Spleen (tissue), 11 donors: ENCODE measurements at regions not wholly inside any gene's neighbourhood (a gene's known extent, or its start where the extent isn't known, plus 50 kb on each side); places are given as distances from the start of the nearest gene placed in this dataset.
"Not testable (repeated sequence)": the region's sequence is repeated elsewhere in the genome, so short reads cannot be mapped to it uniquely, and the experiment has no call there.

Source experiments
- DNase-seq: peaks from one replicate; pipeline ENCODE4 v3.0.0-alpha.2; 2020
- H3K27ac ChIP-seq, 8 donors: fragments of 200-600 bp; sonication (generic) in 7 of 8; 1 replicate in 4 of 8; 2 replicates in 4 of 8; pipeline versions ENCODE4 v1.5.0 to v1.8.0; 2016 to 2021; ENCODE audit warnings: inconsistent platforms in 4 of 8, mild to moderate bottlenecking in 4 of 8, moderate library complexity in 1 of 8
- H3K27me3 ChIP-seq, 7 donors: fragments of 200-600 bp; sonication (generic) in 6 of 7; replicated peaks in 1 of 7; 1 replicate in 4 of 7; 2 replicates in 3 of 7; pipeline versions ENCODE4 v1.5.0 to v1.8.0; 2016 to 2021; ENCODE audit warnings: inconsistent platforms in 3 of 7, mild to moderate bottlenecking in 1 of 7
- H3K36me3 ChIP-seq, 6 donors: fragments of 200-600 bp; sonication (generic) in 5 of 6; 1 replicate in 4 of 6; 2 replicates in 2 of 6; pipeline versions ENCODE4 v1.5.0 to v1.8.0; 2016 to 2021; ENCODE audit warnings: inconsistent platforms in 2 of 6
- H3K4me1 ChIP-seq, 6 donors: fragments of 200-600 bp; sonication (generic) in 5 of 6; 1 replicate in 3 of 6; 2 replicates in 3 of 6; pipeline versions ENCODE4 v1.5.0 to v1.8.0; 2016 to 2021; ENCODE audit warnings: inconsistent platforms in 3 of 6
- H3K4me3 ChIP-seq, 8 donors: fragments of 200-600 bp; sonication (generic) in 7 of 8; 1 replicate in 4 of 8; 2 replicates in 4 of 8; pipeline versions ENCODE4 v1.5.0 to v1.8.0; 2016 to 2021; ENCODE audit warnings: inconsistent platforms in 4 of 8, mild to moderate bottlenecking in 4 of 8, moderate library complexity in 2 of 8
- H3K9me3 ChIP-seq, 8 donors: fragments of 200-600 bp; sonication (generic) in 7 of 8; 1 replicate in 4 of 8; 2 replicates in 4 of 8; pipeline versions ENCODE4 v1.5.0 to v1.8.0; 2016 to 2021; ENCODE audit warnings: inconsistent platforms in 4 of 8
- POLR2A ChIP-seq, 3 donors: fragments of 450-650 bp; IDR thresholded peaks; one replicate each; pipeline ENCODE4 v1.5.1; 2017; ENCODE audit warnings: antibody characterized with exemption in 3 of 3, mild to moderate bottlenecking in 1 of 3
- POLR2AphosphoS5 ChIP-seq, 3 donors: sonication (generic); formaldehyde crosslinking; IDR thresholded peaks; one replicate each; pipeline ENCODE4 v1.5.1; 2017; ENCODE audit warnings: antibody characterized with exemption in 3 of 3
- WGBS, 5 donors: extraction: QIAGEN DNeasy Blood & Tissue Kit in 3 of 5; methylation state at CpG; one replicate each; pipeline versions ENCODE4 v1.1.5 to v1.1.7; 2013 to 2018; 5-methylcytosine and 5-hydroxymethylcytosine counted together
- intact Hi-C: fragments of 100-400 bp; cut with DNase I; formaldehyde crosslinking; loops from one replicate; pipeline ENCODE4 v1.15.0; 2023; ENCODE audit warnings: low total_unique reads
- TF ChIP-seq, protein P1 (sequence below), 11 experiments: fragments of 200-600 bp in 7 of 11; fragments of 450-650 bp in 4 of 11; sonication (generic) in 4 of 11; IDR thresholded peaks in 8 of 11; conservative IDR thresholded peaks in 3 of 11; 1 replicate in 7 of 11; 2 replicates in 4 of 11; pipeline versions ENCODE4 v1.4.0 to v1.8.0; 2016 to 2021; ENCODE audit warnings: antibody characterized with exemption in 11 of 11, inconsistent platforms in 4 of 11, mild to moderate bottlenecking in 1 of 11
- donor health status: healthy with polysubstance abuse.
- donor health status: DM: no; HTN: no; CAD: no; lungs with moderate emphysema.
- donor health status: DM: no; HTN: no; CAD: no.
- donor health status: Bipolar disorder and iron deficiency.
- donor health status: healthy.
- donor health status: DM: no; HTN: no; CAD: no.
- donor health status: DM: yes; HTN: yes; CAD: no.

DNA sequence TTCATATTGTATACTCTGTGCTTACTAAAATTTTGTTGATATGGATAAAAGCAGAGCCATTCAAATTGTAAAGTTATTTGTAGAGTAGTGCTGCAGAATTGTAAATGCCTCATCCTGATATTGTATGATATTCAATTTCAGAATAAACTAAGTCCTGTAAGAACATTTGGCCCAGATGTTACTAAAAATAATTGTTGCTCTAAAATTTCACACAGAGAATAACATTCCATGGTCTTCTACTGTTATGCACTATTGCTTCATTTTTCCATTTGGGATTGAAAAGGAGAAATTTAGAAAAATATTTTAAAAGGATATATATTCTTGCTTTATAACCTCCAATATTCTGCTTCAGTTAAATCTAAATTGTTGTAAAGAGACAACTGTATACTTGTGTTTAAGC, 195.6 kb downstream of the LARP7 start:
- H3K9me3 ChIP-seq: peaks cover 0 to 29% (median 10%) of the 10 kb centered on the region in 8 donors
- H3K36me3 ChIP-seq: no peaks in the 10 kb centered on the region
- H3K27ac ChIP-seq: no peak overlapping the region
- no peak for DNase-seq
- peaks cover 0 to 6% (median 0%) of the 10 kb centered on the region in 7 donors for H3K27me3 ChIP-seq
- no peaks in the 10 kb centered on the region for H3K4me1 ChIP-seq
- intact Hi-C loops: no loop called here
- TF ChIP-seq POLR2A (IDR thresholded peaks at IDR 0.05): no peak
- TF ChIP-seq, protein P1, sequence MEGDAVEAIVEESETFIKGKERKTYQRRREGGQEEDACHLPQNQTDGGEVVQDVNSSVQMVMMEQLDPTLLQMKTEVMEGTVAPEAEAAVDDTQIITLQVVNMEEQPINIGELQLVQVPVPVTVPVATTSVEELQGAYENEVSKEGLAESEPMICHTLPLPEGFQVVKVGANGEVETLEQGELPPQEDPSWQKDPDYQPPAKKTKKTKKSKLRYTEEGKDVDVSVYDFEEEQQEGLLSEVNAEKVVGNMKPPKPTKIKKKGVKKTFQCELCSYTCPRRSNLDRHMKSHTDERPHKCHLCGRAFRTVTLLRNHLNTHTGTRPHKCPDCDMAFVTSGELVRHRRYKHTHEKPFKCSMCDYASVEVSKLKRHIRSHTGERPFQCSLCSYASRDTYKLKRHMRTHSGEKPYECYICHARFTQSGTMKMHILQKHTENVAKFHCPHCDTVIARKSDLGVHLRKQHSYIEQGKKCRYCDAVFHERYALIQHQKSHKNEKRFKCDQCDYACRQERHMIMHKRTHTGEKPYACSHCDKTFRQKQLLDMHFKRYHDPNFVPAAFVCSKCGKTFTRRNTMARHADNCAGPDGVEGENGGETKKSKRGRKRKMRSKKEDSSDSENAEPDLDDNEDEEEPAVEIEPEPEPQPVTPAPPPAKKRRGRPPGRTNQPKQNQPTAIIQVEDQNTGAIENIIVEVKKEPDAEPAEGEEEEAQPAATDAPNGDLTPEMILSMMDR (IDR thresholded peaks at IDR 0.05 in 8 of 11, conservative IDR thresholded peaks at IDR 0.05 in 3 of 11): no peak
- no peak for TF ChIP-seq POLR2AphosphoS5 (IDR thresholded peaks at IDR 0.05)
- H3K4me3 ChIP-seq: no peak overlapping the region

DNA sequence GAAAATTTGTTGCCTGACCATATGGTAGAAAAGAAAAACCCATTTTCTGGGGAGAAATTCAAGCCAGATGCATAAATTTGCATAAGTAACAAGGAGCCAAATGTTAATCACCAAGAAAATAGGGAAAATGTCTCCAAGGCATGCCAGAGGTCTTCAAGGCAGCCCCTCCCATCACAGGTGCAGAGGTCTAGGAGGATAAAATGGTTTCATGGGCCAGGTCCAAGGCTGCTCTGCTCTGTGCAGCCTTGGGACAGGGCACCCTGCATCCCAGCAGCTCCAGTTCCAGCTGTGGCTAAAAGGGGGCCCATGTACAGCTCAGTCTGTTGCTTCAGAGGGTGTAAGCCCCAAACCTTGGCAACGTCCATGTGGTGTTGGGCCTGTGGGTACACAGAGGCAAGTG, 200.0 kb downstream of the LARP7 start:
- TF ChIP-seq, protein P1 (IDR thresholded peaks at IDR 0.05 in 8 of 11, conservative IDR thresholded peaks at IDR 0.05 in 3 of 11): no peak
- no peak for TF ChIP-seq POLR2AphosphoS5 (IDR thresholded peaks at IDR 0.05)
- no peak for TF ChIP-seq POLR2A (IDR thresholded peaks at IDR 0.05)
- intact Hi-C loops: no loop called here
- WGBS, 5 donors: 32 to 96% (median 61%) methylated on average over 1 of the region's 1 CpG; no CpG with 5 or more reads in 1 of the 5 donors
- H3K4me1 ChIP-seq: no peaks in the 10 kb centered on the region
- peaks cover 0 to 6% (median 0%) of the 10 kb centered on the region in 7 donors for H3K27me3 ChIP-seq
- no peaks in the 10 kb centered on the region for H3K36me3 ChIP-seq
- H3K27ac ChIP-seq: no peak overlapping the region
- no peak overlapping the region for H3K4me3 ChIP-seq
- H3K9me3 ChIP-seq: peaks cover 0 to 17% (median 4%) of the 10 kb centered on the region in 8 donors
- no peak for DNase-seq

DNA sequence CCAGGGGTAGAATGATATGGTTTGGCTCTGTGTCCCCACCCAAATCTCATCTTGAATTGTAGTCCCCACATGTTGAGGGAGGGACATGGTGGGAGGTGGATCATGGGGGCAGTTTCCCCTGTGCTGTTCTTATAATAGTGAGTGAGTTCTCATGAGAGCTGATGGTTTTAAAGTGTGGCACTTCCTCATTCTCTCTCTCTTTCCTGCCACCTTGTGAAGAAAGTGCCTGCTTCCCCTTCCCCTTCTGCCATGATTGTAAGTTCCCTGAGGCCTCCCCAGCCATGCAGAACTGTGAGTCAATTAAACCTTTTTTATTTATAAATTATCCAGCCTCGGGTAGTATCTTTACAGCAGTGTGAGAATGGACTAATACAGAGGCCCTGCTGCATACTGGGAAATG, 201.1 kb downstream of the LARP7 start:
- 61 to 90% (median 75%) methylated on average over 1 of the region's 1 CpG for WGBS, 5 donors

DNA sequence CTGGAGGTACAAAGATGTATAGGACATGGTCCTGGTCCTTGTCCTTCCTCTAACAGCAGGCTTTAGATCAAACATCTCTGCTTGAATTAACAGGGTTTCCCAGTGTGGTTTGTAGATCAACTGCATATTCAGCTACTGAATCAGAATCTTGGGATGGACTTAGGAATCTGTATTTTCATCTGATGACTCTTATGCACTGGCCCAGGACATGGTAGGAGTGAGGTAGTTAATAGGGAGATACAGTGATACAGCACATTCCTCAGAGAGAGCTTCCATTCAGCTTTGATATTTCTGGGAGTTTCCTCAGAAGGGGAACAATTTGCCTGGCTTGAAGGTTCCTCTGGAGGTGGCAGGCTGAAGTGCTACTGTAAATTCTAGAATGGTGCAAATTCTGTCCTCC, 203.1 kb downstream of the LARP7 start:
- no peak for DNase-seq
- TF ChIP-seq, protein P1 (IDR thresholded peaks at IDR 0.05 in 8 of 11, conservative IDR thresholded peaks at IDR 0.05 in 3 of 11): no peak
- TF ChIP-seq POLR2AphosphoS5 (IDR thresholded peaks at IDR 0.05) (no peak), POLR2A (IDR thresholded peaks at IDR 0.05) (no peak)
- H3K27me3 ChIP-seq: peaks cover 0 to 6% (median 0%) of the 10 kb centered on the region in 7 donors
- no peaks in the 10 kb centered on the region for H3K36me3 ChIP-seq
- intact Hi-C loops: no loop called here
- H3K27ac ChIP-seq: no peak overlapping the region
- H3K4me3 ChIP-seq: no peak overlapping the region
- no peaks in the 10 kb centered on the region for H3K4me1 ChIP-seq
- H3K9me3 ChIP-seq: peaks cover 0 to 17% (median 4%) of the 10 kb centered on the region in 8 donors

More for the DNA sequence above, 201.1 kb downstream of the LARP7 start:
- H3K27me3 ChIP-seq, H3K27ac ChIP-seq, H3K36me3 ChIP-seq, H3K4me1 ChIP-seq, H3K4me3 ChIP-seq, intact Hi-C loops, DNase-seq: not testable (repeated sequence)
- H3K9me3 ChIP-seq: peaks cover 0 to 17% (median 4%) of the 10 kb centered on the region in 8 donors

DNA sequence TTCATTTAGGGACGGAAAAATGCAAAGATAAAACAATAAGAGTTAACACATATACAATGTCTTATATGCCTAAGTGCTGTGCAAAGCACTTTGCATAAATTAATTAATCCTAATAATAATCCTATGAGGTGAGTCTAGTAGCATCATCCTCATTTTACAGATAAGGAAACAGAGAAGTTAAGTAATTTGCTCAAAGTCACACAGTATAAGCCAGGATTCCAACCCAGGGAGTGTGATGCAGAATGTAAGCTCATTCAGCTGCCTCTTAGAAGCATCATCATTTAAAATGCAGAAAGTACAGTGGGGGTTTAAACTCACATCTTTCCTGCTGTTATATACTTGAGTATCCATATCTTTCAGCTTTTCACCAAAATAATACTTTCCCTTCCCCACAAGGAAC, 203.7 kb downstream of the LARP7 start:
- no peak for DNase-seq
- WGBS, 5 donors: 80 to 94% (median 88%) methylated on average over 1 of the region's 1 CpG
- no peaks in the 10 kb centered on the region for H3K4me1 ChIP-seq
- TF ChIP-seq, protein P1 (IDR thresholded peaks at IDR 0.05 in 8 of 11, conservative IDR thresholded peaks at IDR 0.05 in 3 of 11): no peak
- TF ChIP-seq POLR2A (IDR thresholded peaks at IDR 0.05): no peak
- no peak for TF ChIP-seq POLR2AphosphoS5 (IDR thresholded peaks at IDR 0.05)
- intact Hi-C loops: no loop called here
- H3K36me3 ChIP-seq: no peaks in the 10 kb centered on the region
- no peak overlapping the region for H3K4me3 ChIP-seq
- H3K9me3 ChIP-seq: peaks cover 0 to 17% (median 4%) of the 10 kb centered on the region in 8 donors
- no peak overlapping the region for H3K27ac ChIP-seq
- H3K27me3 ChIP-seq: peaks cover 0 to 6% (median 0%) of the 10 kb centered on the region in 7 donors
